MM.1S (cell line): ENCODE measurements at regions not wholly inside any gene's neighbourhood (a gene's known extent, or its start where the extent isn't known, plus 50 kb on each side); places are given as distances from the start of the nearest gene placed in this dataset.

ENCODE experiments used
- EZH2 ChIP-seq: fragments of 300-600 bp; sonication (generic); optimal IDR thresholded peaks from 2 replicates; pipeline ENCODE3; 2017; ENCODE audit warnings: low read depth, mild to moderate bottlenecking, antibody characterized with exemption, low read length, mixed read lengths
- EZH2phosphoT487 ChIP-seq: fragments of 300-600 bp; sonication (generic); IDR thresholded peaks from 2 replicates; pipeline ENCODE4 v1.6.1; 2018; ENCODE audit warnings: antibody characterized with exemption, low read length
- TF ChIP-seq, protein P1 (sequence below): fragments of 300-600 bp; sonication (generic); IDR thresholded peaks from 2 replicates; pipeline ENCODE4 v1.5.1; 2016; ENCODE audit warnings: antibody characterized with exemption, low read length, mixed read lengths

DNA sequence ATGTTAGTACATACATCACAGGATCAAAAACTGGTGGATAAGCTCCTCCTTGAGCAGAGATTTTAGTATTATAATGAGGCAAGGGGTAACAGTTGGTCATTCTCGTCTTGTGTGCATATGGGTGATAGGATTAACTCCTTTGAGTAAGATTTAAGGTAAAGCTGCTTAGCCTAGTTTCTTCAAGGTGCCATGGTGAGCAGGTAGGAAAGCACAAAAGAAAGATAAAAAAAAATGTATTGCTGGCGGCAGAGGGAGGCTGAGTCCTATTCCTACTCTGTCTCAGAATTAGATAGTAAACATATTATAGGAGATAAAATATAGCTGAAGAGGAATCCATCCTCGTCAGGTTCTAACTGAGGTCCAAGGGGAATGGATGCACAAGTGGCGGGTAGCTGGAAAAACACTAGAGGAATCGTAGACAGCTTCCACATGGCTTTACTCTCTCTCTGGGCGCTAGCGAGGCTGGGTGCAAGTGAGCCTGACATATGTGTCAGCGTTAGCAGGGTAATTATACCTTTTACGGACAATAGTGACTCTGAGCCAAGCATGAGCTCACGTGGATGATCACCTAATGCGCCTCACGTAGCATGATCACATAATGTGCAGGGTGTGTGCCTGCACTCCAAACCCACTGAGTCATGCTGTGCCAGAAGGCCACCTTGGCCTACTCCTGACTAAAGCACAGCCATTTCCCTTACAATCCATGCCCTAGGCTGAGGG is 734.3 kb upstream of the MIR17HG start:
- TF ChIP-seq EZH2phosphoT487 (no peak), EZH2 (no peak)
- TF ChIP-seq, protein P1, sequence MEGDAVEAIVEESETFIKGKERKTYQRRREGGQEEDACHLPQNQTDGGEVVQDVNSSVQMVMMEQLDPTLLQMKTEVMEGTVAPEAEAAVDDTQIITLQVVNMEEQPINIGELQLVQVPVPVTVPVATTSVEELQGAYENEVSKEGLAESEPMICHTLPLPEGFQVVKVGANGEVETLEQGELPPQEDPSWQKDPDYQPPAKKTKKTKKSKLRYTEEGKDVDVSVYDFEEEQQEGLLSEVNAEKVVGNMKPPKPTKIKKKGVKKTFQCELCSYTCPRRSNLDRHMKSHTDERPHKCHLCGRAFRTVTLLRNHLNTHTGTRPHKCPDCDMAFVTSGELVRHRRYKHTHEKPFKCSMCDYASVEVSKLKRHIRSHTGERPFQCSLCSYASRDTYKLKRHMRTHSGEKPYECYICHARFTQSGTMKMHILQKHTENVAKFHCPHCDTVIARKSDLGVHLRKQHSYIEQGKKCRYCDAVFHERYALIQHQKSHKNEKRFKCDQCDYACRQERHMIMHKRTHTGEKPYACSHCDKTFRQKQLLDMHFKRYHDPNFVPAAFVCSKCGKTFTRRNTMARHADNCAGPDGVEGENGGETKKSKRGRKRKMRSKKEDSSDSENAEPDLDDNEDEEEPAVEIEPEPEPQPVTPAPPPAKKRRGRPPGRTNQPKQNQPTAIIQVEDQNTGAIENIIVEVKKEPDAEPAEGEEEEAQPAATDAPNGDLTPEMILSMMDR, result no peak
